AG10803 (cell line): ENCODE measurements at regions not wholly inside any gene's neighbourhood (a gene's known extent, or its start where the extent isn't known, plus 50 kb on each side); places are given as distances from the start of the nearest gene placed in this dataset.

ENCODE experiments used
- DNase-seq: peaks from one replicate; pipeline ENCODE4 v3.0.0; 2010; ENCODE audit warnings: low read depth
- H3K4me3 ChIP-seq: 2 replicates; pipeline ENCODE4 v1.5.1; 2011; ENCODE audit warnings: mild to moderate bottlenecking, low read length, control low read depth
- CTCF ChIP-seq: conservative IDR thresholded peaks from 2 replicates; pipeline ENCODE4 v1.5.1; 2011; ENCODE audit warnings: mild to moderate bottlenecking, low read length, control low read depth, inconsistent platforms

- no peak for TF ChIP-seq CTCF
- DNase-seq: no peak
- no peak overlapping the region for H3K4me3 ChIP-seq
Measured at GRCh38 chr16:26189536-26189935, 497.8 kb downstream of the HS3ST4 start.

- TF ChIP-seq CTCF: no peak
- no peak for DNase-seq
- no peak overlapping the region for H3K4me3 ChIP-seq
Measured at GRCh38 chr16:26194526-26194925, 502.8 kb downstream of the HS3ST4 start.

- TF ChIP-seq CTCF: no peak
- no peak overlapping the region for H3K4me3 ChIP-seq
- no peak for DNase-seq
Measured at GRCh38 chr16:26195225-26195624, 503.5 kb downstream of the HS3ST4 start.

DNA sequence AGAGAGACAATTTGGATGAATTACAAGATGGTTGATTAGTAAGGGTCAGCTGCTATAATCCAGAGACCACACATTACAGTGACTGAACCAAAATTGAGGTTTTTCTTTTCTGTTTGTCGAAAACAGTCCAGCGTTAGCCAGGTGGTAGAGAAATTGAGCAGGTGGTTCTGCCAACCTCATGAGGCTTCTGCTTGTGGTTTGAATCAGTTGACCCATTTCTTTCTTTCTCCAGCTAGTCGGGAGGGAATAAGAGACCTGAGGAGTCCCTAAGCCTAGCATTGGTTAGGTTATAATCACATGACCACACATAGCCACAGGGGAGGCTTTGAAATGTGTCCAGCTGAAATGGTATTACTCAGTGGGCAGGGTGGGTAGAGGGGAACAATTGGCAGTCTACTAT is 504.6 kb downstream of the HS3ST4 start:
- TF ChIP-seq CTCF: no peak
- no peak for DNase-seq
- H3K4me3 ChIP-seq: no peak overlapping the region

DNA sequence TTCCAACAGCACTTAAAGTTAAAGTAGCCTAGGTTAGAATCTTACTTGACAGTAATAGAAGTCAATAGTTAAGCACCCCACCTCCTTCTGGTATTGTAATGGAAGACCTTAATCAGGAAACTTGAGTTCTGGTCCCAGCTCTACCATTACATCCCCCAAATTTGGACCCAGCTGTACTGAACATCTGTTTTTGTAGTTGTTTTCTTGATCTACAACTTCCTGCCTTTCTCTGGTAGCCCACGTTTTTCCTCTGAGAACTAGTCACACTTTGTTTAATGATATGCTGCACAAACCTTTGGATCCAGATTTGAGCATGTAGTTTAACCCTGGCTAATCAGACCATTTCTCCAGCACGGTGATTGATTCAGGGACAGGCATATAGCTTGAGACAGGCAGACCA is 505.0 kb downstream of the HS3ST4 start:
- H3K4me3 ChIP-seq: no peak overlapping the region
- TF ChIP-seq CTCF: no peak
- no peak for DNase-seq

DNA sequence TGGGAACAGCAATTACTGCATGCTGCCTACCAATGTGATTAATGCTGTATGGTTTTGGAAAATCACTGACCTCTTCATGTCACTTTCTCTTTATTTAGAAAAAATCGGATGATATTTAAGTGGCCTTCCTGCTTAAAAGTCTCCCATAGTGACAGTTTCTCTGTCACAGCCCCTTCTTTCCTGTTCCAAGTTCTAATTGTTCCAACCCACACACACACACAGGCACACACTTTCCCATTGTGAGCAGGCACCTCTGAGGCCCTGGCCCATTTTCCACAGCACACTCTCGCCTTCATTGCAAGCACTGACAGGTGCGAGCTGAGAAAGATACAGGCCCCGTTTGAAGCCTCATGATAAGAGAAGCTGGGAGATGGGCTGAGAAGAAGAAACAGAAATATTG is 505.9 kb downstream of the HS3ST4 start:
- no peak for DNase-seq
- no peak overlapping the region for H3K4me3 ChIP-seq
- no peak for TF ChIP-seq CTCF

DNA sequence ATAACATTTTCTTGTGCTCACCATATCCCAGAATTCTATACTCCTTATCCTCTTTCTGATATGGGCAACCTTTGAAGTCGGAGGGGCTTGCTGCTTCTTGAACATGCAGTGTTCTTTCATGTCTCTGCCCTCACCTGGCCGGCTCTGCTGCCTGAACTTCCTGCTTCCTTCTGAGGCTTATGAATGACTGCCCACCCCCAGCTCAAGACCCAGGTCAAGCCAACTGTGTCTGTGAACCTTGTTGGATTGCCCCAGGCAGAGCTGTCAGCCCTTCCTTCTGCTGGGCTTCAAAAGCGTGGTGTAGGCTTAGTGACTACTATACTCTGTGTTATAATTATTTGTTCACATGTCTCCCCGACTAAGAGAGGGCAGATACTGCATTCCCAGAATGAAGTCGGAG is 506.5 kb downstream of the HS3ST4 start:
- DNase-seq: no peak
- TF ChIP-seq CTCF: no peak
- no peak overlapping the region for H3K4me3 ChIP-seq
